Coronary artery (tissue), 2 donors: ENCODE measurements at regions not wholly inside any gene's neighbourhood (a gene's known extent, or its start where the extent isn't known, plus 50 kb on each side); places are given as distances from the start of the nearest gene placed in this dataset.

Experiments used
- DNase-seq: peaks from one replicate; pipeline ENCODE4 v3.0.0-alpha.2; 2017; ENCODE audit warnings: low spot score
- H3K27ac ChIP-seq, 2 donors: fragments of 200-600 bp; sonication (generic); one replicate each; pipeline ENCODE4 v1.5.1; 2016 to 2019
- H3K4me3 ChIP-seq: fragments of 200-600 bp; sonication (generic); 2 replicates; pipeline ENCODE4 v1.5.1; 2016; ENCODE audit warnings: mild to moderate bottlenecking, moderate library complexity
- TF ChIP-seq, protein P1 (sequence below): fragments of 200-600 bp; sonication (generic); IDR thresholded peaks from one replicate; pipeline ENCODE4 v1.5.1; 2019; ENCODE audit warnings: antibody characterized with exemption

DNA sequence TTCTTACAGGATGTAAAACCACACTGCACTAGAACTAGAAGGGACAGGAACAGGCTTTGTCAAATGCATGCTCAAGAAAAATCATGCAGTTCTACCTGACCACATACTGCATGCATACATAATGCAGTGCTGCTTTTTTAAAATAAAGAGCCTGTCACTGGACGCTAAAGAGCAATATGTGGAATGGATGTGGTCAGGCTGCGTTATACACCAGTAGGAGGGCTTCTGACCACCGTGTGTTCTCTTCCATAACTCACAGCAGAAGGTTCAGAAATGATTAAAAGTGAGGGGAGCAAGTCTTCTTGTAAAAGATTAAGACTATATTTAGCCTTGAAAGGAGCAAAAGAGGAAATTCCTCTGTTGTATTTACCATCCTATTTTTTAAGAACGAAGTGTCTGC is 392.0 kb downstream of the EMP1 start:
- Histone ChIP-seq H3K27ac (no peak overlapping the region), H3K4me3 (no peak overlapping the region)
- DNase-seq: no peak
- TF ChIP-seq, protein P1, sequence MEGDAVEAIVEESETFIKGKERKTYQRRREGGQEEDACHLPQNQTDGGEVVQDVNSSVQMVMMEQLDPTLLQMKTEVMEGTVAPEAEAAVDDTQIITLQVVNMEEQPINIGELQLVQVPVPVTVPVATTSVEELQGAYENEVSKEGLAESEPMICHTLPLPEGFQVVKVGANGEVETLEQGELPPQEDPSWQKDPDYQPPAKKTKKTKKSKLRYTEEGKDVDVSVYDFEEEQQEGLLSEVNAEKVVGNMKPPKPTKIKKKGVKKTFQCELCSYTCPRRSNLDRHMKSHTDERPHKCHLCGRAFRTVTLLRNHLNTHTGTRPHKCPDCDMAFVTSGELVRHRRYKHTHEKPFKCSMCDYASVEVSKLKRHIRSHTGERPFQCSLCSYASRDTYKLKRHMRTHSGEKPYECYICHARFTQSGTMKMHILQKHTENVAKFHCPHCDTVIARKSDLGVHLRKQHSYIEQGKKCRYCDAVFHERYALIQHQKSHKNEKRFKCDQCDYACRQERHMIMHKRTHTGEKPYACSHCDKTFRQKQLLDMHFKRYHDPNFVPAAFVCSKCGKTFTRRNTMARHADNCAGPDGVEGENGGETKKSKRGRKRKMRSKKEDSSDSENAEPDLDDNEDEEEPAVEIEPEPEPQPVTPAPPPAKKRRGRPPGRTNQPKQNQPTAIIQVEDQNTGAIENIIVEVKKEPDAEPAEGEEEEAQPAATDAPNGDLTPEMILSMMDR: no peak

DNA sequence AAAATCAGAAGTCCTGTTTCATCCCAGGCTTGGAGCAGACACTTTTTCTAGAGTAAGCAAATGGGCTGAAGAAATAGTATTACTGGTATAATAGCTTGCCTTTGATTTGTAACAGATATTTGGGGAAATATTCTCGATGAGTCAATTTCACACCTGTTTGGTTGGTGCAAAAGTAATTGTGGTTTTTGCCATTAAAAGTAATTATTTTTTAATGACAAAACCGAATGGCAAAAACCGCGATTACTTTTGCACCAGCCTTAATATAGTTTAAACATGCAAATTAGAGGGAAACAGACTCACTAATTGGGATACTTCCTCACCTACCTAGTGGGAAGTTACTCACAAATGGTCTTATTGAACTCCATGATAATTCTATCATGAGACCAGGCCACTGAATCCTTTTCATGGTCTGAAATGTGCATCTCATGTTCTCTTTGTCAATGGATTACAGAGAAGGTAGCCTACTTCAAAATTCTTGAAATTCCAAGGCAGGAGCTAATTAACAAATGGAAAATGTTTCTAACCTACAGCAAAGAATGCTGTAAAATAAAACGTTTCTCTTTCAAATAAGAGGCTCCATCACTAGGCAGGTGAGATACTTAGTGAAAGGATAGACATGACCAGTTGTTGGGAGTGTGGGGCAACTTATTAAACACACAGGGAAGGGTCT is 391.3 kb downstream of the EMP1 start:
- no peak for DNase-seq
- TF ChIP-seq, protein P1: no peak
- H3K27ac ChIP-seq: no peak overlapping the region
- H3K4me3 ChIP-seq: no peak overlapping the region

DNA sequence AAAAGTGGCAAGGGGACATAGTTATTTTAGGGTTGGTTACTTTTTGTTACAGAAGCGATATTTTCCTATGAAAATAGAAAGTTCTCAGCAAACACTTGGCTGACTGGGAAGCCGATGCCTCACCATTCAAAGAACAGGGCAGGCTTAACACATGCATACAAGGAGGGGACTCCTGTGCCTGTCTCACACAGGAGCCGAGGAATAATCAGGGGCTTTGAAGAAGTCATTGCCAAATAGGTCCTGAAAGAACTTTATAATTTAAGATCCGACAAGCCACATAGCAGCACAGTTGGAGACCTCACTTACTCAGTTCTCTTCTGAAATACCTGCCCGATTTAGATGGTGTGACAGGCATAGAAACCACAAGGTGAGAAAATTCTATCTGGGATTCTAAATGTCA is 389.8 kb downstream of the EMP1 start:
- Histone ChIP-seq H3K27ac (no peak overlapping the region), H3K4me3 (no peak overlapping the region)
- TF ChIP-seq, protein P1: no peak
- DNase-seq: no peak

DNA sequence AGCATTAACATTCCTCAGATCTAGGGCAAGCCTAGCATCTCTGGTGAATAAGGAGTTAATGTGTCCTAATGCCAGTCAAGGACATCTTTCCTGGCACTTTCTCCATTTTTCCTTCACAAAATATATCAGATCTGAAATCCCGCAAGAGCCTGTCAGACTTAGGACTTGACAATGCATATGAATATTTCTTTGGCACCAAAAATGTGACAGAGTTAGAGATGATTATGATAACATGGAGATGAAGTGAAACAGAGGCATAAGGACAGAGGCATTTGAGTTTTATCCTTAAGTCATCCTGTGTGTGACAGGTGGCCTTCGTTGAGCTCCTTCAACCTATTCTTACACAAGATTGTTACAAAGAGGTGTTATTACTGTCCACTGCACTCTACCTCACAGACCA is 388.0 kb downstream of the EMP1 start:
- H3K27ac ChIP-seq: no peak overlapping the region
- no peak for DNase-seq
- TF ChIP-seq, protein P1: no peak
- H3K4me3 ChIP-seq: no peak overlapping the region

DNA sequence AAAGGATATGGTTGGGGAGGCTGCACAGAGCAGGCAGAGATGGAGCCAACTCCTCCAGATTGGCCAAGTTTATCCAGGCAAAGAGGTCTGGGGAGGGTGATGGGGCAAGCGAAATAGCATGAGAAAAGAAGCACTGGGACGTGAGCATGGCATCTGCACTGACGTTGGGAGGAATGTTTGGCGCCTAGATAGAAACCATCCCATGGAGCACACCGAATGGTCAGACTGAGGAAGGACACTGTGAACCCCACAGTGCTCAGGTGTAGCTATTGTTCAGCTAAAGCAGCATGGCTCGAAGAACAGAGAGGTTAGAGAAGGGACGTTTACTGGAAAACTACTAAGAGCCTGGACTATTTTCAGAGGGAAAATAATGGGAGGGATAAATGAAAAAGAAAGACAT is 387.1 kb downstream of the EMP1 start:
- no peak overlapping the region for H3K27ac ChIP-seq
- H3K4me3 ChIP-seq: no peak overlapping the region
- no peak for DNase-seq
- TF ChIP-seq, protein P1: no peak

DNA sequence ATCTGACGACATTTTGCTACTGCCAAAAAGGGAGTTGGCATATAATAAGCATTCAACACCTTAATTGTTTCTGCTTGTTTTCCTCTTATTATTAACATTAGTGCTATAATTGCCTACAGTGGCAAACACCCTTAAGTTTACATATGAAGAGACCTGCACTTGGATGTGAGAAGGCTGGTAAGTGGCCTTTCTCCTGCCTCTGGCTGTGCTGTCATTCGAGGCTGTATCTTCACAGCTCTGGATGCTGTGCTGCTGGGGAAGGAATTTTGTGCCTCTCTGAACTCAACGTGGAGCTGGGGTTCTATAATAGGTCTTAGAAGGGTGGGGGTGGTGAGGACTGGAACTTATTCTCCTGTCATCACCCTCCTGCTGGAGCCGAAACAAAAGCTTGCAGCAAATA is 385.9 kb downstream of the EMP1 start:
- Histone ChIP-seq H3K27ac (no peak overlapping the region), H3K4me3 (no peak overlapping the region)
- DNase-seq: no peak
- TF ChIP-seq, protein P1: no peak

DNA sequence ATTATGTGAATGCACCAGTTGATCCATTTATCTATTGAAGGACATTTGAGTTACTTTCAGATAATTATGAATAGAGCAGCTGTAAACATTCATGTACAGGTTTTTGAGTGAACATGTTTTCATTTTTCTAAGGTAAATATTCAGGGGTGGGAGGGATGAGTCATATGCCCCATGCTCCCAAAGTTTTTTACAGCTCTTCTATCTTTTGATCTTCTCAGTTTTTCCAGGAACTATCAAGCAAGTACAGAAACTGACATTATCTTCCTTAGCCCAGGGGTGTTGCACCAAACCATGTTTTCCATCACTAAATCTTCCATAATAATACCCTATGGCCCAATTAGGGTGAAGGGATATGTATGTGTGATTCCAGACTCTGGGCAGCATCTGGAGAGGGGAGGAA is 384.5 kb downstream of the EMP1 start:
- DNase-seq: no peak
- TF ChIP-seq, protein P1: no peak
- Histone ChIP-seq H3K4me3 (no peak overlapping the region), H3K27ac (no peak overlapping the region)
